Neural cell (in vitro differentiated cells): ENCODE measurements at regions not wholly inside any gene's neighbourhood (a gene's known extent, or its start where the extent isn't known, plus 50 kb on each side); places are given as distances from the start of the nearest gene placed in this dataset.

Experiments
- CTCF ChIP-seq: fragments of 450-650 bp; IDR thresholded peaks from 2 replicates; pipeline ENCODE4 v1.5.1; 2014; ENCODE audit warnings: antibody characterized with exemption, mild to moderate bottlenecking, moderate library complexity; ENCODE audit not compliant: poor library complexity, severe bottlenecking
- EZH2 ChIP-seq: fragments of 200-600, 300-800 bp; shearing (Covaris generic), sonication (generic); IDR thresholded peaks from 2 replicates; pipeline ENCODE4 v1.6.1; 2014; ENCODE audit warnings: antibody characterized with exemption, low read length, borderline replicate concordance, mild to moderate bottlenecking; ENCODE audit not compliant: insufficient read depth, poor library complexity, severe bottlenecking
- POLR2AphosphoS5 ChIP-seq: IDR thresholded peaks from 2 replicates; pipeline ENCODE4 v1.6.1; 2012
- RAD21 ChIP-seq: fragments of 450-650 bp; conservative IDR thresholded peaks from 2 replicates; pipeline ENCODE4 v1.6.1; 2014; ENCODE audit warnings: antibody characterized with exemption, mild to moderate bottlenecking, moderate library complexity
- REST ChIP-seq: IDR thresholded peaks from 2 replicates; pipeline ENCODE4 v1.6.1; 2012; ENCODE audit warnings: borderline replicate concordance
- TAF1 ChIP-seq: IDR thresholded peaks from 2 replicates; pipeline ENCODE4 v1.6.1; 2012; ENCODE audit warnings: low read depth

GRCh38 chr7:155237297-155237696 is 60.4 kb upstream of the INSIG1 start:
- TF ChIP-seq CTCF = no peak
- no peak for TF ChIP-seq TAF1
- TF ChIP-seq EZH2 = no peak
- no peak for TF ChIP-seq RAD21
- TF ChIP-seq POLR2AphosphoS5 = no peak
- no peak for TF ChIP-seq REST
